Suprapubic skin (tissue), 4 donors: ENCODE measurements at regions not wholly inside any gene's neighbourhood (a gene's known extent, or its start where the extent isn't known, plus 50 kb on each side); places are given as distances from the start of the nearest gene placed in this dataset.
"Not testable (repeated sequence)": the region's sequence is repeated elsewhere in the genome, so short reads cannot be mapped to it uniquely, and the experiment has no call there.

Source experiments
- DNase-seq, 2 donors: peaks; one replicate each; pipeline ENCODE4 v3.0.0-alpha.2; 2019; ENCODE audit warnings: low spot score in 2 of 2
- H3K27ac ChIP-seq: fragments of 200-600 bp; sonication (generic); one replicate; pipeline ENCODE4 v1.5.1; 2019
- H3K27me3 ChIP-seq: fragments of 200-600 bp; sonication (generic); one replicate; pipeline ENCODE4 v1.5.1; 2019
- H3K36me3 ChIP-seq: fragments of 200-600 bp; sonication (generic); one replicate; pipeline ENCODE4 v1.5.1; 2019
- H3K4me1 ChIP-seq: fragments of 200-600 bp; sonication (generic); one replicate; pipeline ENCODE4 v1.5.1; 2019
- H3K4me3 ChIP-seq: fragments of 200-600 bp; sonication (generic); one replicate; pipeline ENCODE4 v1.5.1; 2019; ENCODE audit warnings: mild to moderate bottlenecking
- H3K9me3 ChIP-seq: fragments of 200-600 bp; sonication (generic); one replicate; pipeline ENCODE4 v1.5.1; 2019
- EP300 ChIP-seq: sonication (generic); formaldehyde crosslinking; IDR thresholded peaks from one replicate; pipeline ENCODE4 v1.6.1; 2017; ENCODE audit warnings: antibody characterized with exemption
- POLR2A ChIP-seq, 2 donors: fragments of 450-650 bp; IDR thresholded peaks; one replicate each; pipeline ENCODE4 v1.6.1; 2017; ENCODE audit warnings: antibody characterized with exemption in 2 of 2, mild to moderate bottlenecking in 2 of 2, moderate library complexity in 2 of 2
- POLR2AphosphoS5 ChIP-seq, 3 donors: sonication (generic); formaldehyde crosslinking; IDR thresholded peaks; one replicate each; pipeline ENCODE4 v1.6.1; 2017; ENCODE audit warnings: antibody characterized with exemption in 3 of 3
- WGBS: methylation state at CpG from one replicate; pipeline ENCODE4 v1.1.5; 2018; 5-methylcytosine and 5-hydroxymethylcytosine counted together
- TF ChIP-seq, protein P1 (sequence below), 2 donors: fragments of 200-600 bp in 1 of 2; fragments of 450-650 bp in 1 of 2; sonication (generic) in 1 of 2; IDR thresholded peaks; one replicate each; pipeline ENCODE4 v1.5.1; 2016 to 2019; ENCODE audit warnings: antibody characterized with exemption in 2 of 2, mild to moderate bottlenecking in 1 of 2, moderate library complexity in 1 of 2

DNA sequence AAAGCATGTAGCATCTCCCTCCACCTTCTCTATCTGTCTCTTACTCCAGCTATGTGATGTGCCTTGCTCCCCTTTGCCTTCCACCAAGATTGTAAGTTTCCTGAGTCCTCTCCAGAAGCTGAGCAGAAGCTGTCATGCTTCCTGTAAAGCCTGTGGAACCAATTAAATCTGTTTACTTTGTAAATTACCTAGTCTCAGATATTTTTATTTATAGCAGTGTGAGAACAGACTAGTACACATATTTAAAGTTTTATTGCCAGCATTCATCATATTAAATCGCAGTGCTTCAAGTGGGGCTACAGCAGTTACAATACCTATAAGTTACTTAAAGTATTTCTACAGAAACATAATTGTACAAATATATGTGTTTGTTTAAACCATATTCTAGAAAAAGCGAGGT, 973.1 kb downstream of the SLC16A7 start:
- no peaks in the 10 kb centered on the region for H3K27me3 ChIP-seq
- H3K27ac ChIP-seq = no peak overlapping the region
- H3K36me3 ChIP-seq = no peaks in the 10 kb centered on the region
- no peak overlapping the region for H3K4me3 ChIP-seq
- 75% methylated on average over 2 of the region's 2 CpGs for WGBS
- no peak for TF ChIP-seq EP300
- TF ChIP-seq POLR2A (IDR thresholded peaks at IDR 0.05) = no peak
- TF ChIP-seq, protein P1, sequence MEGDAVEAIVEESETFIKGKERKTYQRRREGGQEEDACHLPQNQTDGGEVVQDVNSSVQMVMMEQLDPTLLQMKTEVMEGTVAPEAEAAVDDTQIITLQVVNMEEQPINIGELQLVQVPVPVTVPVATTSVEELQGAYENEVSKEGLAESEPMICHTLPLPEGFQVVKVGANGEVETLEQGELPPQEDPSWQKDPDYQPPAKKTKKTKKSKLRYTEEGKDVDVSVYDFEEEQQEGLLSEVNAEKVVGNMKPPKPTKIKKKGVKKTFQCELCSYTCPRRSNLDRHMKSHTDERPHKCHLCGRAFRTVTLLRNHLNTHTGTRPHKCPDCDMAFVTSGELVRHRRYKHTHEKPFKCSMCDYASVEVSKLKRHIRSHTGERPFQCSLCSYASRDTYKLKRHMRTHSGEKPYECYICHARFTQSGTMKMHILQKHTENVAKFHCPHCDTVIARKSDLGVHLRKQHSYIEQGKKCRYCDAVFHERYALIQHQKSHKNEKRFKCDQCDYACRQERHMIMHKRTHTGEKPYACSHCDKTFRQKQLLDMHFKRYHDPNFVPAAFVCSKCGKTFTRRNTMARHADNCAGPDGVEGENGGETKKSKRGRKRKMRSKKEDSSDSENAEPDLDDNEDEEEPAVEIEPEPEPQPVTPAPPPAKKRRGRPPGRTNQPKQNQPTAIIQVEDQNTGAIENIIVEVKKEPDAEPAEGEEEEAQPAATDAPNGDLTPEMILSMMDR (IDR thresholded peaks at IDR 0.05) = no peak
- TF ChIP-seq POLR2AphosphoS5 (IDR thresholded peaks at IDR 0.05) = no peak
- H3K9me3 ChIP-seq = no peaks in the 10 kb centered on the region
- no peak for DNase-seq
- no peaks in the 10 kb centered on the region for H3K4me1 ChIP-seq

DNA sequence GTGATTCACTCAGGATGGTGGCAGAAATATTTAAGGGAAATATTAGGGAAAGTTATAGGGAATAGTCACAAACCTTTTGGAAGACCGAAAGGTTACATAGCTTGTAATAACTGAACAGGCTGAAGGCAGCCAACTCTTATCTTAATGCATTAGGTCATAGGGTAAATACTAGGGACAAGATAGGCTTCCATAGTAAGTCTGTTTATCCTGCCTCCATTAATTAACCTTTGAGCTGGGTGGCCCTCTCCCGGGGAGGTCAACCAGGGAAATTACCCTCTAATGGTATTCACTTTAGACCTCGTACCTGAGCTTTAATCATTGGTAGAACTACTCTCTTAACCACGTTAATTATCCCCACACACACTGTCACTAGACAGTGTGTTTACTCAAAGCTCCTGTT, 981.8 kb downstream of the SLC16A7 start:
- Histone ChIP-seq H3K27me3 (no peaks in the 10 kb centered on the region), H3K36me3 (no peaks in the 10 kb centered on the region), H3K27ac (no peak overlapping the region), H3K4me1 (no peaks in the 10 kb centered on the region), H3K9me3 (no peaks in the 10 kb centered on the region), H3K4me3 (no peak overlapping the region)
- DNase-seq = no peak
- WGBS = 70% methylated on average over 4 of the region's 4 CpGs
- TF ChIP-seq, protein P1 (IDR thresholded peaks at IDR 0.05) = no peak
- no peak for TF ChIP-seq EP300
- no peak for TF ChIP-seq POLR2AphosphoS5 (IDR thresholded peaks at IDR 0.05)
- no peak for TF ChIP-seq POLR2A (IDR thresholded peaks at IDR 0.05)

DNA sequence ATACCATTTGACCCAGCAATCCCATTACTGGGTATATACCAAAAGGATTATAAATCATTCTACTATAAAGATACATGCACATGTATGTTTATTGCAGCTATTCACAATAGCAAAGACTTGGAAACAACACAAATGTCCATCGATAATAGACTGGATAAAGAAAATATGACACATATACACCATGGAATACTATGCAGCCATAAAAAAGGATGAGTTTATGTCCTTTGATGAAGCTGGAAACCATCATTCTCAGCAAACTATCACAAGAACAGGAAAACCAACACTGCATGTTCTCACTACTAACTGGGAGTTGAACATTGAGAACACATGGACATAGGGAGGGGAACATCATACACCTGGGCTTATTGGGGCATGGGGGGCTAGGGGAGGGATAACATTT, 991.8 kb downstream of the SLC16A7 start:
- not testable (repeated sequence) for DNase-seq, H3K27ac ChIP-seq, H3K36me3 ChIP-seq, H3K9me3 ChIP-seq, H3K4me1 ChIP-seq, H3K27me3 ChIP-seq, H3K4me3 ChIP-seq
- WGBS = 100% methylated on average over 1 of the region's 1 CpG

- Histone ChIP-seq H3K9me3 (peaks cover 9% of the 10 kb centered on the region), H3K4me1 (no peaks in the 10 kb centered on the region), H3K36me3 (no peaks in the 10 kb centered on the region), H3K4me3 (no peak overlapping the region), H3K27me3 (no peaks in the 10 kb centered on the region), H3K27ac (no peak overlapping the region)
- TF ChIP-seq POLR2A (IDR thresholded peaks at IDR 0.05) (no peak), POLR2AphosphoS5 (IDR thresholded peaks at IDR 0.05) (no peak)
- no peak for DNase-seq
- 94% methylated on average over 10 of the region's 13 CpGs for WGBS
Measured at GRCh38 chr12:60594035-60594711, 998.3 kb downstream of the SLC16A7 start.

DNA sequence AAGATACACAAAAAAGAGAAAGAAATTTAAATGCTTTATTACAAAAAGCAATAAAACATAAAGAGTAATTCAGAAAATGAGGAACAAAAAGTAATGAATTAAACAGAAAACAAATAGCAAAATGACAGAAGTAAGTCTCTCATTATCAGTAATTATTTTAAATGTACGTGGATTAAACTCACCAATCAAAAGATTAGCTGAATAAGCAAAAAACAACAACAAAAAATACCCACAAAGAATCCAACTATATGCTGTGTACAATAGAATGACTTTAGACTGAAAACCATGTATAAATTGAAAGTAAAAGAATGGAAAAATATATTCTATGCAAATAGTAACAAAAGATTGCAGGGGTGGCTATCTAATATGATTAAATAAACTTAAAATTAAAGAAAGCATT, 1006.8 kb downstream of the SLC16A7 start:
- 74% methylated on average over 1 of the region's 1 CpG for WGBS
- no peak overlapping the region for H3K27ac ChIP-seq
- TF ChIP-seq POLR2A (IDR thresholded peaks at IDR 0.05) (no peak), POLR2AphosphoS5 (IDR thresholded peaks at IDR 0.05) (no peak), EP300 (no peak)
- TF ChIP-seq, protein P1 (IDR thresholded peaks at IDR 0.05) = no peak
- no peaks in the 10 kb centered on the region for H3K27me3 ChIP-seq
- no peak for DNase-seq
- peaks cover 12% of the 10 kb centered on the region for H3K9me3 ChIP-seq
- no peaks in the 10 kb centered on the region for H3K4me1 ChIP-seq
- no peaks in the 10 kb centered on the region for H3K36me3 ChIP-seq
- no peak overlapping the region for H3K4me3 ChIP-seq

GRCh38 chr12:60603475-60603874, 1007.6 kb downstream of the SLC16A7 start:
- H3K36me3 ChIP-seq, H3K27ac ChIP-seq, H3K4me1 ChIP-seq, H3K4me3 ChIP-seq, DNase-seq, H3K27me3 ChIP-seq: not testable (repeated sequence)
- H3K9me3 ChIP-seq = peaks cover 12% of the 10 kb centered on the region
- 66% methylated on average over 5 of the region's 5 CpGs for WGBS

GRCh38 chr12:60616400-60616799, 1020.6 kb downstream of the SLC16A7 start:
- H3K27ac ChIP-seq = no peak overlapping the region
- no peaks in the 10 kb centered on the region for H3K36me3 ChIP-seq
- peaks cover 11% of the 10 kb centered on the region for H3K9me3 ChIP-seq
- no peaks in the 10 kb centered on the region for H3K4me1 ChIP-seq
- TF ChIP-seq EP300 = no peak
- H3K4me3 ChIP-seq = no peak overlapping the region
- DNase-seq = no peak
- no peaks in the 10 kb centered on the region for H3K27me3 ChIP-seq
